Esophagus muscularis mucosa (tissue), 3 donors: ENCODE measurements at regions not wholly inside any gene's neighbourhood (a gene's known extent, or its start where the extent isn't known, plus 50 kb on each side); places are given as distances from the start of the nearest gene placed in this dataset.

Source experiments
- POLR2A ChIP-seq: fragments of 450-650 bp; IDR thresholded peaks from one replicate; pipeline ENCODE4 v1.6.1; 2017; ENCODE audit warnings: antibody characterized with exemption, moderate library complexity, mild to moderate bottlenecking, low read depth
- POLR2AphosphoS5 ChIP-seq, 2 donors: sonication (generic); formaldehyde crosslinking; IDR thresholded peaks; one replicate each; pipeline ENCODE4 v1.6.1; 2017; ENCODE audit warnings: antibody characterized with exemption in 2 of 2
- TF ChIP-seq, protein P1 (sequence below), 3 experiments: fragments of 200-600 bp in 2 of 3; fragments of 450-650 bp in 1 of 3; sonication (generic) in 2 of 3; IDR thresholded peaks; one replicate each; pipeline ENCODE4 v1.5.1; 2017 to 2019; ENCODE audit warnings: antibody characterized with exemption in 3 of 3, mild to moderate bottlenecking in 2 of 3, moderate library complexity in 1 of 3

DNA sequence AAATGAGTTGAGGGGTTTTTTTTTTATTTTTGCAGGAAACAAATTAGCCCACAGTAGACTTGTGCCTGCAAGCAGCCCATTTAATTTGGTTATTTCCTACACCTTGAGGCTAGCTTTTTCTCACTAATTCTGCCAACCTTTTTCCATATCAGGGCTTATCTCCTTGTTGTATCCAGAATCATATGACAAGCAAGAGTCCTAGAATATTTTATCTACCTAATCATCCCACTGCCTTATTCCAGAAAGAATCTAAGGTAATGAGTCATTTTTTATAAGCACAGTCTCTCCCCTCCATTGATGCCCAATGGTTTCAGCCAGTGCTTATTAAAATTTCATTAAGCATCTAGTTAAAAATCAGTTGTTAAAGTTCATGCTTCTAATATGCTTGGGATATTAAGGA lies 324.1 kb downstream of the BARHL2 start:
- TF ChIP-seq, protein P1, sequence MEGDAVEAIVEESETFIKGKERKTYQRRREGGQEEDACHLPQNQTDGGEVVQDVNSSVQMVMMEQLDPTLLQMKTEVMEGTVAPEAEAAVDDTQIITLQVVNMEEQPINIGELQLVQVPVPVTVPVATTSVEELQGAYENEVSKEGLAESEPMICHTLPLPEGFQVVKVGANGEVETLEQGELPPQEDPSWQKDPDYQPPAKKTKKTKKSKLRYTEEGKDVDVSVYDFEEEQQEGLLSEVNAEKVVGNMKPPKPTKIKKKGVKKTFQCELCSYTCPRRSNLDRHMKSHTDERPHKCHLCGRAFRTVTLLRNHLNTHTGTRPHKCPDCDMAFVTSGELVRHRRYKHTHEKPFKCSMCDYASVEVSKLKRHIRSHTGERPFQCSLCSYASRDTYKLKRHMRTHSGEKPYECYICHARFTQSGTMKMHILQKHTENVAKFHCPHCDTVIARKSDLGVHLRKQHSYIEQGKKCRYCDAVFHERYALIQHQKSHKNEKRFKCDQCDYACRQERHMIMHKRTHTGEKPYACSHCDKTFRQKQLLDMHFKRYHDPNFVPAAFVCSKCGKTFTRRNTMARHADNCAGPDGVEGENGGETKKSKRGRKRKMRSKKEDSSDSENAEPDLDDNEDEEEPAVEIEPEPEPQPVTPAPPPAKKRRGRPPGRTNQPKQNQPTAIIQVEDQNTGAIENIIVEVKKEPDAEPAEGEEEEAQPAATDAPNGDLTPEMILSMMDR (IDR thresholded peaks at IDR 0.05): no peak
- TF ChIP-seq POLR2A (no peak), POLR2AphosphoS5 (IDR thresholded peaks at IDR 0.05) (no peak)
